Effector memory CD8-positive, alpha-beta T cell (primary cell): ENCODE measurements at regions not wholly inside any gene's neighbourhood (a gene's known extent, or its start where the extent isn't known, plus 50 kb on each side); places are given as distances from the start of the nearest gene placed in this dataset.
"Not testable (repeated sequence)": the region's sequence is repeated elsewhere in the genome, so short reads cannot be mapped to it uniquely, and the experiment has no call there.

ENCODE experiments used
- ATAC-seq: fragments of 150-1000 bp; cut with Tn5 transposase; replicated peaks from 2 replicates; pipeline ENCODE4 v1.10.0; 2021; ENCODE audit warnings: mild to moderate bottlenecking, moderate library complexity
- DNase-seq, 3 experiments: peaks; one replicate each; pipeline ENCODE4 v3.0.0; 2021
- H3K27ac Mint-ChIP-seq, 2 donors: one replicate each; pipeline ENCODE4 v1.8.0; 2022; ENCODE audit warnings: mild to moderate bottlenecking in 2 of 2, mixed read lengths in 2 of 2, moderate library complexity in 2 of 2
- H3K27me3 Mint-ChIP-seq, 2 donors: one replicate each; pipeline ENCODE4 v1.8.0; 2022; ENCODE audit warnings: mixed read lengths in 2 of 2
- H3K36me3 Mint-ChIP-seq: one replicate; pipeline ENCODE4 v1.8.0; 2022; ENCODE audit warnings: mild to moderate bottlenecking, moderate library complexity, mixed read lengths; ENCODE audit not compliant: insufficient read depth
- H3K4me1 Mint-ChIP-seq, 2 donors: one replicate each; pipeline ENCODE4 v1.8.0; 2022; ENCODE audit warnings: low read depth in 2 of 2, mixed read lengths in 2 of 2
- H3K4me3 Mint-ChIP-seq, 2 donors: one replicate each; pipeline ENCODE4 v1.8.0; 2022; ENCODE audit warnings: mild to moderate bottlenecking in 2 of 2, mixed read lengths in 2 of 2, moderate library complexity in 2 of 2
- H3K9me3 Mint-ChIP-seq, 2 donors: one replicate each; pipeline ENCODE4 v1.8.0; 2022; ENCODE audit warnings: mixed read lengths in 2 of 2

DNA sequence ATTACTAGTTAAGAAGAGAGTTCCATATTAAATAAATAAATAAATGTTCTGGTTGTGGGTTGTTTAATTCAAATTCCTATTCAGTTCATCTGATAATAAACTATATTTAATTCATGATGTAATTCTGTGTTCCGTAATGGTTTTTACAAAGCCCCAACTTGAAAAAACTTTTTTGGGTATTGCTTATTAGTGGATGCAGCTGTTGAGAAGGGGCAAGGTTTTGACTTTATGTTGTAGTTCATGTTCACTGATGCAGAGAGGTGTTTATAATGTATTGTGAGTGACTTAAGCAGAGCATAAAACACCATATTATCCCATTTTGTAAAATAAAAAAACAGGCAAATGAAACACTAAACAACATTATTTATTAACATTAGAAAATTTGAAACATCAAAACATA lies 107.3 kb upstream of the TNFSF11 start:
- DNase-seq: no peak
- peaks cover 12 to 26% of the 10 kb centered on the region in 2 donors for H3K4me1 Mint-ChIP-seq
- no peaks in the 10 kb centered on the region for H3K36me3 Mint-ChIP-seq
- no peak for ATAC-seq
- H3K27me3 Mint-ChIP-seq: no peaks in the 10 kb centered on the region
- peak overlapping the region; percentile 72 to 86 for H3K27ac Mint-ChIP-seq
- peak overlapping the region in 1 of 2 donors; percentile 50 for H3K4me3 Mint-ChIP-seq
- H3K9me3 Mint-ChIP-seq: peaks cover 0 to 15% of the 10 kb centered on the region in 2 donors

DNA sequence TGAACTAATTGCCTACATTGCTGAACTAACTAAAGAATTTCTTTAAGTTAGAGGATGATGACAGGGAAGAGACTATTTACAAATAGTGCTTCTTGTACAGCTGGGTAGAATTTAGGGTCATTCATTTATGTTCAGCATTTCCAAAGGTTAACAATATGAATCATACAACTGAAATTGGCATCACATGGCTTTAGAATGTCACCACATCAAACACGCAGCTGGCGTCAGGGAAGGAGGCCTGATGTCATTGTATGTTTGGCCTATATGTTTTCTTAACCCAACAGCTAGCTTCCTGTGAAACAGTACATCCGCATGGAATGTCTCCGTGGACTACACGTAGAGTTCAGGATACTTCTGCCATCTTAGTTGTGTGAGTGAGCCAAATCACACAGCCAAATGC lies 99.0 kb upstream of the TNFSF11 start:
- no peak for DNase-seq
- no peaks in the 10 kb centered on the region for H3K36me3 Mint-ChIP-seq

DNA sequence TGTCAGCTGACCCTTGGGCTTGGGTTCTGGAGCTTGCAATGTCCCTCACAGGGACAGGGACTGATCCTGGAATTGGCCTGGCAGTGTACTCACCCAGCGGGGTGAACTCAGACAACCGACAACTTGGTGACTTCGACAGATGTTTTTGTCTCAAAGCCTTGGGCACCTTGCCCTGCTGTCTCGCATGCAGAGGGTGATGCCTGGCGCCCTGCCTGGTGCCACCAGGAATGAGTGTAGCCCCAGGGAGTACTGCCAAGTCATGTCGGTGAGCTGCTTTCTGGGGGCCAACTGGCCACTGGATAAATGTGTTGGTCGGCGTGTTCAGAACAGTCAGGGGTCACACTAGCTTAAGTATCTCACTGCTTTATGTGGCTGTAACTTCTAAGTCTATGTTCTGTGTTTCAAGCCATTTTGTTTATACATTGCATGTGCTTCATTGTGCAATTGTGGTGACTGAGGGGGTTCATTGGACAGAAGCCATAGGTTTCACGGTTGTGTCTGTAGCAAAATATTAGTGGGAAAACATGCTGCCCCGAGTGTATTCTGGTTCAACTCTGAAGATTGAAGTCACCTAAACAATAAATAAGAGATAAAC lies 96.3 kb upstream of the TNFSF11 start:
- H3K9me3 Mint-ChIP-seq: no peaks in the 10 kb centered on the region
- H3K4me3 Mint-ChIP-seq: no peak overlapping the region
- no peaks in the 10 kb centered on the region for H3K4me1 Mint-ChIP-seq
- H3K27me3 Mint-ChIP-seq: no peaks in the 10 kb centered on the region
- no peaks in the 10 kb centered on the region for H3K36me3 Mint-ChIP-seq
- H3K27ac Mint-ChIP-seq: no peak overlapping the region
- DNase-seq (no peak), ATAC-seq (no peak)

More for the DNA sequence above, 99.0 kb upstream of the TNFSF11 start:
- no peaks in the 10 kb centered on the region for H3K27me3 Mint-ChIP-seq
- no peak overlapping the region for H3K27ac Mint-ChIP-seq
- no peak overlapping the region for H3K4me3 Mint-ChIP-seq
- no peaks in the 10 kb centered on the region for H3K4me1 Mint-ChIP-seq
- ATAC-seq: no peak
- no peaks in the 10 kb centered on the region for H3K9me3 Mint-ChIP-seq

DNA sequence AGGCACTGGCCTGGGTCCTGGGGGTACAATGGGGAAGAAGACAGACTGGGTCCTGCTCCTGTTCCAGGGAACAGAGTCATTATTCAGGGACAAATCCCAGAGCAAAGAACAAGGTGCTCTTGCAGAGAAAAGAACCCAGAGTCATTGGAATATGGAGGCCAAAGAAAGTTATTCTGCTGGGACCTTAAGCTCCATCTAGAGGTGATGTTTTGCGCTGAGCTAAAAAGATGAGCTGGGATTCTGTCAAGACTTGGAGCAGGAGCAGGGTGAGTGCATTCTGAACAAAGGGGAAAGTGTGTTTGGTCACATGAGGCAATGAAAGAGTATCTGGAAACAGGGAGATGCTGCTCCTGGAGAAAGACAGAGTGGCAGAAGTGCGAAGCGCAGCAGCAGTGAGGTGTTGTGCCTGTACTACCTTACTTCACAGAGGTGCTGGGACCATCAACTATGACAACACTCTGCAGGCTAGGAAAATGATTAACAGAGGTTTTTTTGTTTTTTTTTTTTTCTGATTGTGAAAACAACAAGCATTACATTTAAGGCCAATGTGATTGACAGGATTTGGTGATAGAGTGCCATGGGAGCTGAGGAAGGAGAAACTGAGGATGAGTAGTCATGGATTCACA lies 95.3 kb upstream of the TNFSF11 start:
- DNase-seq: peak in 1 of 3 experiments; percentile 4
- Mint-ChIP-seq H3K4me1 (no peaks in the 10 kb centered on the region), H3K36me3 (no peaks in the 10 kb centered on the region), H3K4me3 (no peak overlapping the region), H3K27ac (no peak overlapping the region), H3K27me3 (no peaks in the 10 kb centered on the region), H3K9me3 (no peaks in the 10 kb centered on the region)
- ATAC-seq: no peak

DNA sequence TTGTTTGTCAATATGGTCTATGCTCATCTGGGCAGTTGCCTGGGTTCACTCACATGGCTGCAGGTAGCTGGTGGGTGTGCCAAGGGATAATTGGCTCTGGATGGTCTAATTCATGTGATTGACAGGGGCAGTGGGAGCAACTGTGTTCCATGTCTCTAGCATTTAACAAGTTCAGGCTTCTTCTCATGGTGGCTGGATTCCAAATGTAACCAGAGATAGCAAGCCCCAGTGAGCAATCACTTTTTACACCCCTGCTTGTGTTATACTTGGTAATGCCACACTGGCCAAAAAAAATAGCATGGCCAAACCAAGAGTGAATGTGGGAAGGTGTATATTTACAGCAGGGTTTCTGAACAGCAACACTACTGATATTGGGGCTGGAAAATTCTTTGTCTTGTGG lies 89.6 kb upstream of the TNFSF11 start:
- Mint-ChIP-seq H3K27me3 (no peaks in the 10 kb centered on the region), H3K4me3 (no peak overlapping the region), H3K4me1 (no peaks in the 10 kb centered on the region), H3K9me3 (no peaks in the 10 kb centered on the region), H3K27ac (no peak overlapping the region), H3K36me3 (no peaks in the 10 kb centered on the region)
- DNase-seq (no peak), ATAC-seq (no peak)

DNA sequence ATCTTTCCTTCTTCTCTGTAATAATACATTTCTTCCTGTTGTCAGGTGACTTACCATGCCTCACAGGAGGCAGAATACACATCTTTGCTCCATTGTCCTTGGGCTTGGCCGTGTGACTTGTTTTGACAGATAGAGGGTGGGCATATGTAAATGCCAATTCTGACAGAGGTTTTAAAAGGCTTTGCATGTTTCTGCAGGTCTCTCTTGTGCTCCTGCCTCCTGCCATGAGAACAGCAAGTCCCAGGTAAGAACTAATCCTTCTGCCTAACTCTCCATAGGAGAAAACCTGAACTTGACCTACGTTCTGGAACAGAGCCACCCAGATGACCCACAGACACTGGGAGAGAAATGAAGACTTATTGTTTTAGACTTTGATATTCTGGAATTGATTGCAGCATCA lies 88.7 kb upstream of the TNFSF11 start:
- H3K27ac Mint-ChIP-seq: no peak overlapping the region
- no peaks in the 10 kb centered on the region for H3K9me3 Mint-ChIP-seq
- no peaks in the 10 kb centered on the region for H3K36me3 Mint-ChIP-seq
- H3K27me3 Mint-ChIP-seq: no peaks in the 10 kb centered on the region
- H3K4me1 Mint-ChIP-seq: no peaks in the 10 kb centered on the region
- DNase-seq: no peak
- H3K4me3 Mint-ChIP-seq: no peak overlapping the region
- no peak for ATAC-seq

DNA sequence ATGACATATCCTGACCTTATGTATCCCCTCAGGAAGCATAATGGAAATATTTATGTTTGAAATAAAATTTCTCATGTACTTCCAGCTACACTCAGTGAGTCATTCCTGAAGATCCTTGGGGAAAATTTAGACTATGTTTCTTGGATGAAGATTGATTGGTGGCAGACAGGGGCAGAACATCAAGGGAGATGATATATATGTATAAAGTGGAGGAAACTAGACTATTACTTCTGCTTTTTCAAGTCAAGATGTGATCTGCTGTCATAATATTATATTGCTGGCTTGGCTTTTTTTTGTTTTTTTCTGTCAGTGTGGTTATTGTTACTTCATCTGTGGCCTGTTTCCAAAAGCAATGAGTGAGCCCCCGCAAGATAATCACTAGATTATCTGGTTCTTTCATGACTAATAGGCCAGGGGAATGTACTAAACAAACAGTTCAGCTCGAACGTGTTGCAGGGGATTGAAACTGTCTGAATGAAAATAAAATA lies 87.2 kb upstream of the TNFSF11 start:
- Mint-ChIP-seq H3K27me3 (no peaks in the 10 kb centered on the region), H3K4me1 (no peaks in the 10 kb centered on the region), H3K4me3 (no peak overlapping the region), H3K9me3 (no peaks in the 10 kb centered on the region), H3K36me3 (no peaks in the 10 kb centered on the region), H3K27ac (no peak overlapping the region)
- ATAC-seq (no peak), DNase-seq (no peak)

DNA sequence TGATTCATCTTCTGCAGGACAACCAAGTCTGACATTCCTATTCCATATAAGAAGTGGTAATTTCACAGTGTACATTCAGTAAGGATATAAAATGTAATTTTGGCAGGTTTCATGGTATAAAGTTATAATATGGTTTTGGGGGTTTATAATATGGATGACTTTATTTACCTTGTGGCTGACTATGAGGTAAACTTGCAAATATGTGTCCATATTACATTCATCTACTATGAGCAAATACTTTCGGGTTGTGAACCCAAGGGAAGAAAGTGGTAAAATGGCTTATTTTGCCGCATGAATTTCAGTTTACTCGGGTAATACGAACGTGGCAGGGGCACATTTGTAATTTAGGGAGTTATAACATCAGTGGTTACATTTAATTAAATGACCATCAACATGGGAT lies 86.7 kb upstream of the TNFSF11 start:
- Mint-ChIP-seq H3K4me1 (no peaks in the 10 kb centered on the region), H3K4me3 (no peak overlapping the region), H3K36me3 (no peaks in the 10 kb centered on the region), H3K9me3 (no peaks in the 10 kb centered on the region), H3K27ac (no peak overlapping the region), H3K27me3 (no peaks in the 10 kb centered on the region)
- DNase-seq (no peak), ATAC-seq (no peak)

DNA sequence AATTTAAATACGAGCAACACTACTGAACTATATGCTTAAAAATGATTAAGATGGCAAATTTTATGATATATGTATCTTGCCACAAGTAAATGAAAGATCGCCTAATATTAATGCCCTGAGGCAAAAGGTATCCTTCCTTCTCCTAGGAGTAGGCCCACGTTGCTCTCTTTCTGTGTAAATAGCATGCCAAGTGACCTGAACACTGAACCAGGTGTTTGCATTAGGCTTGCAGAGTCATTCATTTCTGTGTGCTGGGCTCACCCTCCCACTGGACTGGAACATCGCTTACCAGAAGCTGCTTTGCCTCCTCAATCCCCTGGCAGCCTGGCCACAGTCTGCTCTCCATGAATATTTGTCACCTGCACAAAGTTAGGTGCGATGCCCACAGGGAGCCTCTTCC lies 83.3 kb upstream of the TNFSF11 start:
- no peaks in the 10 kb centered on the region for H3K27me3 Mint-ChIP-seq
- H3K4me1 Mint-ChIP-seq: peaks cover 2 to 5% of the 10 kb centered on the region in 2 donors
- no peaks in the 10 kb centered on the region for H3K9me3 Mint-ChIP-seq
- H3K36me3 Mint-ChIP-seq: no peaks in the 10 kb centered on the region
- DNase-seq (no peak), ATAC-seq (no peak)
- no peak overlapping the region for H3K4me3 Mint-ChIP-seq
- no peak overlapping the region for H3K27ac Mint-ChIP-seq

DNA sequence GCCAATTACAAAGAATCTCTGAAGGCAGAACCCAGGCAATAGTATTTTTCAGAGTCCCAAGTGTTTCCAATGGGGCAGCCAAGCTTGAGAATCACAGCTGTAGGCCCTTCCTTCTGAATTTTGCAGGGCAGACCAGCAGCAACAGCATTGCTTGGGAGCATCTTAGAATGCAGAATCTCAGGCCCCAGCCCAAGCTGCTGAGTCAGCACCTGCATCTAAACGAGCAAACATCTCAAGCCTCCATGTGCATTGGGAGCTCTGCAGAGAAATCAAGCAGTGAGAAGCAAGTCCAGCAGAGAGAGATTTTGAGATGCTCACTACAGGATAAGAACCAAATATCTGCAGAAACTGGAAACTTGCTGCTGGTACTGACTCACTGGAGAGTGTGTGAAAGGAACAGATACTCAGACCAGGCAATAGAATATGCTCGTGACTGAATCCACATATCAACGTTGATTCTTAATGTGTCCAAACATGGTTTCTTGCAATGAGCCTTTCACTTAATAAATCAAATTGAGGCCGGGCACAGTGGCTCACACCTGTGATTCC lies 81.5 kb upstream of the TNFSF11 start:
- Mint-ChIP-seq H3K27ac (no peak overlapping the region), H3K4me3 (no peak overlapping the region), H3K9me3 (no peaks in the 10 kb centered on the region), H3K27me3 (peaks cover 0 to 4% of the 10 kb centered on the region in 2 donors), H3K36me3 (no peaks in the 10 kb centered on the region), H3K4me1 (peaks cover 5 to 11% of the 10 kb centered on the region in 2 donors)
- DNase-seq: no peak
- ATAC-seq: no peak

DNA sequence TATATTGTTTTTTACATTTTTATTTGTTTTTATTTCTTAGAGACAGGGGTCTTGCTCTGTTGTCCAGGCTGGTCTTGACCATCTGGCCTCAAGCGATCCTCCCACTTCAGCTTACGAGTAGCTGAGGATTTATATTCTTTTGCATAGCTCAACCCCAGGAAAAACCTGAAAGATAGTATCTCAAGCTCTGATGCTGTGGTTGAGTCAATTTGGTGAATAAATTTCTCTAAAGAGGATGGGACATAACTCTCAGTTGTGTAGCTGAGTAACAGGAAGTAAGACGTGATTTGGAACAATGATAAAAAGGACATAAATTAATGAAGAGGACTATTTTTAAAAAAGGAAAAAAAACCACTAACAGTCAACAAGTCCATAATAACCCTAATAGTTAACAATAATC lies 79.8 kb upstream of the TNFSF11 start:
- peaks cover 0 to 4% of the 10 kb centered on the region in 2 donors for H3K27me3 Mint-ChIP-seq
- DNase-seq: no peak
- H3K4me3 Mint-ChIP-seq: no peak overlapping the region
- peaks cover 5 to 11% of the 10 kb centered on the region in 2 donors for H3K4me1 Mint-ChIP-seq
- no peaks in the 10 kb centered on the region for H3K9me3 Mint-ChIP-seq
- no peaks in the 10 kb centered on the region for H3K36me3 Mint-ChIP-seq
- ATAC-seq: no peak
- H3K27ac Mint-ChIP-seq: no peak overlapping the region

DNA sequence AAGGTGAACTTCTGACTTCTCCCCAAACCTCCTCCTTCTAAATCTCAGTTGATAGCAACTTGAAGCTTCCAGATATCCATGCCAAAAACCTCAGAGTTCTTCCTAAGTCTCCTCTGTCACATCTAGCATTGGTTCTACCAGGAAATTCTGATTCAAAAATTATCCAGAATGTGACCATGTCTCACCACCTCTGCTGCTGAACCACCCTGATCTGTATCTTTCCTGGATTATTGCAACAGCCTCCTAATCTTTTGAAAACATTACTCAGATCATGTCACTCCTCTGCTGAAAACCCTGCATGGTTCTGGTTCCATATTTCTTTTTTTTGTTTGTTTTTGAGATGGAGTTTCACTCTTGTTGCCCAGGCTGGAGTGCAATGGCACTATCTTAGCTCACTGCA lies 78.7 kb upstream of the TNFSF11 start:
- Mint-ChIP-seq H3K9me3 (no peaks in the 10 kb centered on the region), H3K4me3 (no peak overlapping the region), H3K36me3 (no peaks in the 10 kb centered on the region), H3K4me1 (peaks cover 5 to 11% of the 10 kb centered on the region in 2 donors), H3K27me3 (peaks cover 0 to 4% of the 10 kb centered on the region in 2 donors), H3K27ac (no peak overlapping the region)
- ATAC-seq (no peak), DNase-seq (no peak)

DNA sequence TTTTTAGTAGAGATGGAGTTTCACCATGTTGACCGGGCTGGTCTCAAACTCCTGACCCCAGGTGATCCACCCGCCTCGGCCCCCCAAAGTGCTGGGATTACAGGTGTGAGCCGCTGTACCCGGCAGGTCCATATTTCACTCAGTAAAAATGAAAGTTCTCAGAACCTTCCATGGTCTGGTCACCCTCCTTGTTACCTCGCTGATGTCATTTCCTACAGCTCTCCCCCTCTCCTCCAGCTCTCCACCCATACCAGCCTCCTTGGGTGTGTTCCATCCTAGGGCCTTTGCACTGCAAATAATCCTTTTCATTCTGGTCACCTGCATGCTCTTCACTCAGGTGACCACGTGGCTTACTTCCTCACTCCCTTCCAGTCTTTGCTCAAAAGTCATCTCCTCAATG lies 78.2 kb upstream of the TNFSF11 start:
- H3K4me3 Mint-ChIP-seq: no peak overlapping the region
- no peaks in the 10 kb centered on the region for H3K9me3 Mint-ChIP-seq
- no peak overlapping the region for H3K27ac Mint-ChIP-seq
- H3K36me3 Mint-ChIP-seq: no peaks in the 10 kb centered on the region
- DNase-seq (no peak), ATAC-seq (no peak)
- peaks cover 0 to 4% of the 10 kb centered on the region in 2 donors for H3K27me3 Mint-ChIP-seq
- H3K4me1 Mint-ChIP-seq: peaks cover 5 to 11% of the 10 kb centered on the region in 2 donors

DNA sequence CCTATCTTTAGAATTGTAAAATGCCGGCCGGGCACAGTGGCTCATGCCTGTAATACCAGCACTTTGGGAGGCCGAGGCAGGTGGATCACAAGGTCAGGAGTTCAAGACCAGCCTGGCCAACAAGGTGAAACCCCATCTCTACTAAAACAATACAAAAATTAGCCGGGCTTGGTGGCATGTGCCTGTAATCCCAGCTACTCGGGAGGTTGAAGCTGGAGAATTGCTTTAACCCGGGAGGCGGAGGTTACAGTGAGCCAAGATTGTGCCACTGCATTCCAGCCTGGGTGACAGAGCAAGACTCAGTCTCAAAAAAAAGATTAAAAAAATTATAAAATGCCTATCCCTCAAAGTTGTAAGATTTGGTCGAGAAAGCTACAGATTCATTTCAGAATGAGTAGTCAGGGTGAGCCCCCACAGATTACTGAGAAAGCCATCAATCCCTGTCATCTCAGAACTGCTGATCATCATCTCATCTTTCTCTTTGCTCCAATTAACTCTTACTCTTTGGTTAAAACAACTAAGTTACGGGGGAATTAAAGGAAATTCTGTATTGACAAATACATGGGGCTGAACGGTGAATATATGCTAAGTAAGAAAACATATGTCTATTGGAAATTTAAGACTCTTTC lies 76.9 kb upstream of the TNFSF11 start:
- H3K27ac Mint-ChIP-seq, DNase-seq, ATAC-seq: not testable (repeated sequence)

More for the DNA sequence above, 76.9 kb upstream of the TNFSF11 start:
- not testable (repeated sequence) for H3K36me3 Mint-ChIP-seq, H3K27me3 Mint-ChIP-seq, H3K4me3 Mint-ChIP-seq, H3K9me3 Mint-ChIP-seq
- peaks cover 5 to 11% of the 10 kb centered on the region in 2 donors for H3K4me1 Mint-ChIP-seq
